Inflammatory macrophage (primary cell): ENCODE measurements at regions not wholly inside any gene's neighbourhood (a gene's known extent, or its start where the extent isn't known, plus 50 kb on each side); places are given as distances from the start of the nearest gene placed in this dataset.

Experiments
- DNase-seq, 2 donors: peaks; one replicate each; pipeline ENCODE4 v3.0.0-alpha.2; 2020 to 2022

- DNase-seq, result no peak
These were observed 100.3 kb upstream of the DOCK9 start for GRCh38 chr13:99078017-99078771.

DNA sequence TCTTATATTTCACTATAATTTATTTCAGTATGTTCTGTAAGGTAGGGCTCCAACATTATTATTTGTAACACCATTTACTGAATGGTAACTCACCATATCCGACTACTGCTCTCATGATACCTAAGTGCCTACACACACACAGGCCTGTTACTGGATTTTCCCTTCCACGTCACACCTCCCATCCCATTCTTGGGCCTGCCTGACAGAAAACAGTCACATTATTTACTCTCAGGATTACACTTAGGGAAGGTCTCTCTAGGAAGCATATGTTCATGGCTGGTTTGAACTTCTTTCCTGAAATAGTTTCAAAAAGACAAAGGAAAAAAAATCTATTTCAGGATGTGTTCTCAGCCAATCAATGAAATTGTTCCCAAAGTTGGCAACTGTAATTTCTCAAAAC, 102.3 kb upstream of the DOCK9 start:
- no peak for DNase-seq

DNA sequence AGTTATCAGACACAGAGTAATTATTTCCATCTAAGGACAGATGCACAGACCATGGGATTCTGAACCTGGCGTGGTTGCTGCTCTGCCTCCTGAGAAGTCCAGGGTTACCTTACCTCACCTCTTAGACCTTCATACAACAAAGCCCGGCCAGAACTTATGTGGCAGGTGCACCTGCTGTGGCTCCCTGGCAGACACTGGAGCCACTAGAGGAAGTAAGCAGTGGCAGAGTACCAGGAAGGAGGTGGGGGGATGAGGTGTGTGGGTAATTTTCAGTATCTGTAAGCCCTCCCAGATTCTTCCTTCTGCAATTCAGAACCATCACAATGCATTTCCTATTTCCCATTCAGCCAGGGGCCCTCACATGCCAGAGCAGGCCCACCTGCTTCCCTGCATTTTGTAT, 106.1 kb upstream of the DOCK9 start:
- DNase-seq, result no peak

GRCh38 chr13:99085139-99085807, 107.4 kb upstream of the DOCK9 start:
- no peak for DNase-seq

- no peak for DNase-seq
These were observed 108.0 kb upstream of the DOCK9 start for GRCh38 chr13:99085808-99086266.

- DNase-seq, result peak; percentile 22 to 37
These were observed 108.6 kb upstream of the DOCK9 start for GRCh38 chr13:99086267-99087097.

DNA sequence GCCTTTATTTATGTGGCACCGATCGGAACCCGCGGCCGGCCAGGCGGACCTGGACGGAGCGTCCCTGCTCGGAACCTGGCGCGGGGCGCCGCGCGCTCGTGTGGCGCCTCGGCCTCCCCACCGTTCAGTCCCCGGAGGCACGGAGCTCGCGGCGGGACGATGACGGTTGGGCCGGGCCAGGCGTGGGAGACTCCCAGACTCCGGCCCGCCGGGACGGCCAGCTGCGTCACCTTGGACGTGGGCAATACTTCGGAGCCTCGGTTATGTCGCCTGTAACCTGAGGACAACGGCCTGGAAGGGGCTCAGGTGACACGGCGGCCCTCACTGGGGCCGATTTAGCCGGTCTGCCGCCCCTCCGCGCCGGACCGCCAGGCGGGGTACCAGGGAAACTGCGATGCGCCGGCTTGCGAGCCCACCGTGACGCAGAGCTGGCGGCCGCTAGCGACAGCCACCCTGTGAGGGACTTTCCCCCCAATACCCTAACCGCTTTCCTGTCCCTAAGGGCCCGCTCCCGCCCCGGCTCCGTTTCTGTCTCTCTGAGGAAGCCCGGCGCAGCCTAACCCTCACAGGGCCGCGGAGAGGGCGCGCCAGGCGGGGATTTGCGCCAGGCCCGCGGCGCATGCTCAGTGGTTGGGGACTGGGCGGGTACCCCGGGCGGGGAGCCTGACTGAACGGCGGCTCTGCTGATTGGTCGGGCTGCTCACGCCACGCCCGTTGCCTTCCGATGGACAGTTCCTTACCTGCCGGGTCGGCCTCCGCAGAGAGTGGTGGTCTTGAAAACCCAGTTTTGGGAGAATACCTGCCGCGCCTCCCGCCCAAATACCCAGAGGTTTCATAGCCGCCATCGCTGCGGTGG, 109.5 kb upstream of the DOCK9 start:
- peak in 1 of 2 donors; percentile 38 for DNase-seq

DNA sequence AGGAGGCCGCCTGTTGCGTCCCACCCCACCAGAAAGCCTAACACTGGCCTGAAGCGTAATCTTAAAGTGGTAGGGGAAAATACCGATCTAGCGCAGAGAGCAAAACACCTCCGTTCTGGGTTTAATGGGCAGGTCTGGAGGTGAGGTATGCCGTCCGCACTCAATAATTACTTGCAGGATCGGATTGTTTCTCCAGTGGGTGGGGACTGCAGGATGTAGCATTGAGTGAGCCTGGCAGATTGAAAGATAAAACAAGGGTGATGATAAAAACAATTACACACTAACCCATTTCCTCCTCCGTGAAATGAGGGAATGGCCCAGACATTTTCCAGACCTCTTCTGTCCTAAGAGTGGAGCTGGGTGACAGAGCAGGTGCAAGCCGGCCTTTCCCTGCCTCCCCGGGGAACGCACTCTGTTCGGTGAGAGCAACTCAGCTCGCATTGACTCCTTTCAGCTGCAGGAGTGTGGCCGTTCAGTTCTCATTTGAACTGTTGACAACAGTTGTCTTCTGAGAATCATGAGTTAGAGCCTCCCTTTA, 110.2 kb upstream of the DOCK9 start:
- no peak for DNase-seq

GRCh38 chr13:99093997-99094396, 106.7 kb upstream of the UBAC2 start:
- no peak for DNase-seq

GRCh38 chr13:99101831-99102230, 98.8 kb upstream of the UBAC2 start:
- DNase-seq, result peak; percentile 24 to 28

DNA sequence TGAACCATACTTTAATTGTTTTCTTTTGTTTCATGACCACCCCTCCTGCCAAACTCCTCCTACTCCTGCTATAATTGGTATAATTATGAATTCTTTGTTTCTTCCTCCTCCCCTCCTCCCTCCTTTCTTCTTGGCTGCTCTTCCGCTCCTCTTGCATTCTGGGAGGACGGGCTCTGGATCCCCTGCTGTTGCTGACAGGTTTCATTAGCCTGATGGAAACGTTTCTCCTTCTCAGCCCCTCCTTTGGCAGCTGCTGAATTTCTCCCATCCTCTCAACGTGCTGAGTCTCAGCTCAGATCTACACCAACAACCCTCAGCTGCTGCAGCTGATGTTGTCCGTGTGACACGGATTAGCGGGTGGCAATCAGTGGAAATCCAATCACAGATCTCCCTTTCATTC, 97.1 kb upstream of the UBAC2 start:
- DNase-seq, result no peak

DNA sequence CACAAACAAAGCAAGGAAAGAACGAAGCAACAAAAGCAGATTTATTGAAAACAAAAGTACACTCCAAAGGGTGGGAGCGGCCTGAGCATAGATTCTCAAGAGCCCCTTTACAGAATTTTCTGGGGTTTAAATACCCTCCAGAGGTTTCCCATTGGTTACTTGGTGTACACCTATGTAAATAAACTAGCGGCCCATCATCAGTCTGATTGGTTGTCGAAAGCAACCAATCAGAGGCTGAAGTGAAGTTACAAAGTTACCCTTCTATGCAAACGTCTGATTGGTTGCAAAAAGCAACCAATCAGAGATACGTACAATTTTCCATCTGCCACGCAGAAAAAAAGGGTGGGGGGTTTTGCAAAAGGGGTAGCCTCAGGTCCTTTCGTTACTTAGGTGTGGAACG, 96.3 kb upstream of the UBAC2 start:
- DNase-seq, result no peak

- no peak for DNase-seq
These were observed 95.5 kb upstream of the UBAC2 start for GRCh38 chr13:99105160-99105559.

GRCh38 chr13:99113351-99113750, 87.3 kb upstream of the UBAC2 start:
- DNase-seq, result no peak

DNA sequence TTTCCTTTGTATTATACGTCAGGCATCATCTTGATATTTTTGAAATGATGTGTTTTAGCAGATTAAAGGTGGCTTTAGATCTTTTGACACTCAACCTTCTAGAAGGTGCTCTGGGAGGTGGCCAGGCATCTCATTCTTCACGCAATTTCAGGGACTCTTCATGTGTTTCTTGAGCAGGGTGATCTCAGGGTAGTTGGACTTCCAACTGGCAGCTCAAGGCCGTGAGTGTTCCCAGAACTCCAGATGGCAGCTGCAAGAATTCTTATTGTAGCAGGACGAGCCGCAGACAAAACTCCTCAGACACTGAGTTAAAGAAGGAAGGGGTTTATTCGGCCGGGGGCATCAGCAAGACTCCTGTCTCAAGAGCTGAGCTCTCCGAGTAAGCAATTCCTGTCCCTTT, 82.5 kb upstream of the UBAC2 start:
- DNase-seq, result no peak

DNA sequence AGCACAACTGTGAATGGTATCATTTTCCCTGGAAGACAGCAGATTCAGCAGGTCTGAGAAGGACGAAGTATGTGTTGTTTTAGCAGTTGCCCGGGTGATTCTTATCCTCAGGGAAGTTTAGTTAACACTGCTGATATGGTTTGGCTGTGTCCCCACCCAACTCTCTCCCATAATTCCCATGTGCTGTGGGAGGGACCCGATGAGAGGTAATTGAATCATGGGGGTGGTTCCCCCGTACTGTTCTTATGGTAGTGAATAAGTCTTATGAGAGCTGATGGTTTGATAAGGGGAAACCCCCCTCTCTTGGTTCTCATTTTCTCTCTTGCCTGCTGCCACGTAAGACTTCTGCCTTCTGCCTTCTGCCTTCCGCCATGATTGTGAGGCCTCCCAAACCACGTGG, 81.0 kb upstream of the UBAC2 start:
- DNase-seq, result no peak

DNA sequence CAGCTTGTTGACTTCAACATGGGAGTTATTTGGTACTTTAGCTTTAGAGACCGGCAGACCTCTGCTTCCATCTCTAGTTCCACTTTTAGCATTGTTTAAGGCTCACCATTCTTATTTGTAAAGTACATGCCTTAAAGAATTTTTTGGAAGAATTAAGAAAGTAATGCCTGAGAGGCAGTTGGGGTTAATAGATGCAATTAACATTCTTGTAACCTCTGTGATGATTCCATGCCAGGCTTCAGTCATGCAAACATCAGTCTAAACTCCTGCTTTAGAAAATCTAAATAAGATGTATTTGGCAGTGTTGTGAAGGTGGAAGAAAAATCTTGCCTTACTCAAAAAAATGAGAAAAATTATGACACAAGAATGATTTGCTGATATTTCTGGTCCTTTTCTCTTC, 79.9 kb upstream of the UBAC2 start:
- no peak for DNase-seq

GRCh38 chr13:99122171-99122570, 78.5 kb upstream of the UBAC2 start:
- no peak for DNase-seq

DNA sequence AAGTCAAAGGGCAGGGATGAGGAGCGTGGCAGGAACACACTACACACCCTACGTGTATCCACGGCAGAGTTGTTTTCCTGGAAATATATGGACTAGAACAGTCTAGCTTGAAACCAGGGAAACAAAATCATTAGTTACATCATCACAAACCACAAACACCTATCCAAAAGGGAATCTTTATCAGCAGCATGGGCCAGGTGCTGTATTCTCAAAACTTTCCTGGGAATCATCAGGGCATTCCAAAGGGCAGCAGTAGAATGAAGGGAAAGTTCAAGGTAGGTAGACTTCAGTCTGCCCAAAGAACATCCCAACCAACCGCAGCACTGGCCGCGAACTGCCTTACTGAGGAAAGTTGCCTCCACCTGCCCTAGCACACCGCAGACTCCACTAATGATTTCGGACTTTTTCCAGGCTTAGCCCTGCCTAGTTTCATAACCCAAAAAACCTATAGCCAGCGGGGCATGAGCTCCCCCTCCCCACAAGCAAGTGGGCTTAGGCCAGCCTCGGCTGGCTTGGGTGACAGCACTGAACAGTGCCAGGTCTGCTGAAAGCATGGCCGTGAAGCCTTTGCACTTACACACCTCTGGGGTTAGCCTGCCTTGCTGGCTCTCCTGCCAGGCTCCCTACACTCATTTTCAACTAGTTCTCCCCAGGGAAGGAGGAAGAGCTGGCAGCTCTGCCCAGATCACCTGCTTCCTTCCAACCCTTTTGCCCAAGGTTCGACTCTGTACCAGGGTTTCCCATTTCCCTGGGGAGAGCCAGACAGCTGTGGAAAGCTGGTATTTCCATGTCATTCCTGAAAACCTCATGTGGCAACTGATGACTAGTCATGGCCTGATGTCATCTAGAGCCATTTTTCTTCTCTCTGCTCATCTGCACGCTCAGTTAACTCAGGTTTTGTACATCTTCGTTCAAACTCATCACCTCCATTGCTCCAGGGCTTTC, 77.3 kb upstream of the UBAC2 start:
- DNase-seq, result no peak

GRCh38 chr13:99124046-99124400, 76.6 kb upstream of the UBAC2 start:
- no peak for DNase-seq

DNA sequence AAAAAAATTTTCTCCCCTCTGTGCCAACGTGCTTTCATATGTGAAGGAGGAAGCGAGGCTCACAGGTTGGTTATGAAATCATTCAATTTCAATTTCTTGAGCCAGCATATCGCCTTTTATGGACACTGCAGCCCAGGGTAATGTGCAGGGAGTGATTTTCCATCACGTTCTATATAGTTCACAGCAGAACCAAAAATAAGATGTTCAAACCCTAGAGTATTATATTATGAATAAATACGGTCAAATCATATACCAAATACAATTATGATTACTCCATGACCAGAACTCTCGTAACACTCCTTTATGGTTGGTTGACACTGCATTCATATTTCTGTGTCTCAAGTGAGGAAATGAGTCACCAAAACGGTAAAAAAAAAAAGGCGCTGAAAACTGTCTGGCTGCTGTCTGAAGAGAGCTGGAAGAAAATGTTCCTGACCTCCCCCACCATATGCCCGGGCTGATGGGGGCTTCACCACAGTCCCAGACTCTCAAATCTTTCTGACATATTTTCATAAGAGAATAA, 75.8 kb upstream of the UBAC2 start:
- DNase-seq, result peak; percentile 11 to 28
